D341Med (cell line): ENCODE measurements at regions not wholly inside any gene's neighbourhood (a gene's known extent, or its start where the extent isn't known, plus 50 kb on each side); places are given as distances from the start of the nearest gene placed in this dataset.

ENCODE experiments used
- DNase-seq: peaks from one replicate; pipeline ENCODE4 v3.0.0; 2012; ENCODE audit warnings: low spot score

DNA sequence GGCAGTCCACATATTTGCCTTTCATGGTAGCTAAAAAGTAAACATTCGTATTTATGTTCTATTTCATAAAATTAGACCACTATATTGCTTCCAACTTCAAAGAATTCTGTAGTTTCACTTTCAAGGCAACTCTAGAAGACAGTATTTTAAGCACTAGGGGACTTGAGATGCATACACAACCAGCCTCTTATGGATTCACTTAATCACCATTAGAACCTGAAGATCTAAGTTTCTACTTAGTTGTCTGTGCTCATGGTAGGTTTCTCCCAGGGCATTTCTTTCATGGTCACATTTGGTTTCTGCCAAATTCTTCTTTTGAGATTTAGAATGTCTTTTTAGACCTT is 209.9 kb upstream of the HCCS start:
- no peak for DNase-seq

DNA sequence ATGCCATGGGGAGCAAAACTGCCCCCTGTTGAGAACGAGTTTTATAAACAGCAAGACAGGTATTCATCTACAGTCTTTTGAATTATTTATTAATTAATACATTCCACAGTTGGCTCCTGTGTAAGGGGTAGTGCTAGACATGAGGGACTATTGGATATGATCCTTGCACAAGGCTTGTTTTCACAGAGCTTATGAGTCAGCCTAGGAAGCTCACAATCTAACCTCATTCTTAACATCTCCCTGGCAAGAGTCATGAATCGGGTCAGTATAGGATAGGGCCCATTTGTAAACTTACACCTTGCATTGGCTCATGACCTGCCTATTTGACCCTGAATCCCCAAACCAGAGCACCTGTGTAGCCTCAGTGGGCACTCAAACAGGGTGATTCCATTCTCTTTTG is 209.1 kb upstream of the HCCS start:
- DNase-seq, result no peak

DNA sequence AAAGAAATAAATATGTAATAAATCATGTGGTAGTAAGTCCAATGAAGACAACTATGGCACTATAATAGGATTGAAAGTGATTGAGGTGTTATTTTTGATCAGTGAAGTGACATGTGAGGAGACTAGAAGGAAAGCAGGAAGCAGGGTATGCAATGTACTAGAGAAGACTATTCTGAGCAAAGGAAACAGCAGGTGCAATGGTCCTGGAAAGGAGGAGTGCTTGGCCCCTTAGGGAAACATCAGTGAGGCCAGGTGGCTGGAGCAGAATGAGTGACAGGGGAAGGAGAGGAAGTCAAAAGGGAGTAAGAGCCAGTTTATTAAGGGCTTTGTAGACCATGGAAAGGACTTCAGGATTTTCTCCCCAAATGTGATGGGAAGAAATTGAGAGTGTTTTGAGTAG is 207.6 kb upstream of the HCCS start:
- no peak for DNase-seq

DNA sequence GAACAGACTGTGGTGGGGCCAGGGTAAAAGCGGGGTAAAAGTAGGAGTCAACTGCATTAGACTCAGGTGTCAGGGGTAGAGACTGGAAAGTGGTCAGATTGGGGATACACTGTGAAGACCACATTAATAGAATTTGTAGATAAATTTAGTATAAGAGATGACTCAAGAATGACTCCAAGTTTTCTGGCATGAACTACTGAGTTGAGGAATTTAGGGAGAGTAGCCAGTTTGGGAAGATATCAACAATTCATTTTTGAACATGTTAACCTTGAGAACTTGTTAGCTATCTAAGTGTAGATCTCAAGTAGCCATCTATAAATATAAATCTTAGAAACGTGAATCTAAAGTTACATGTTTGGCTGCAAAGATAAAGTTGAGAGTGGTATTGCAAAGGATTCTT is 206.9 kb upstream of the HCCS start:
- no peak for DNase-seq

DNA sequence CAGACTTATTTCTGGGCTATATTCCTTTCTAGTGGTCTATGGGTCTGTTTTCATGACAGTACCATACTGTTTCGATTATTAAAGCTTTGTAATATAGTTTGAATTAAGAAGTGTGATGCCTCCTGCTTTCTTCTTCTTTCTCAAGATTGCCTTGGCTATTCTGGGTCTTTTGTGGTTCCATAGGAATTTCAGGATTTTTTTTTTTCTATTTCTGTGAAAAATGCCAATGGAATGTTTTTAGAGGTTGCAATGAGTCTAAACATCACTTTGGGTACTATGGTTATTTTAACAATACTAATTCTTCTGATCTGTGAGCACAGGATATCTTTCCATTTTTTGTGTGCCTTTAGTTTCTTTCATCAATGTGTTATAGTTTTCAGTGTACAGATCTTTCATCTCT is 204.3 kb upstream of the HCCS start:
- DNase-seq, result no peak

DNA sequence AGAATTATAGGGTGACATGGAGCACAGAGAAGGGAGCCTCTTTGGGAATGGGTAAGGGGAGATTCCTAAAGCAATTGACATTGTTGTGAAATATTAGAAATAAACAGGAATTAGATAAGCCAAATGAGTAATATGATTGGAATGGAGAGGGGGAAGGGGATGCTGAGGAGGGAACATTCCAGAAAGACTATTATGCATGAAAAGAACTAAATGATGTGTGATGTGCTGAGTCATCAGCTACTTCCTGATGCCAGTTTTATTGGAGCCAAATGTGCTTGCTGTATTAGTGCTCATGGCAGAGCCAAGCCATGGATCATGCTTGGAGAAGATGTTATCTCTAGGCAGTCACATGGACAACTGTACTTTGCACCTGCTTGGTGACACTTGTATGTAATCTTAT is 189.0 kb upstream of the HCCS start:
- no peak for DNase-seq

DNA sequence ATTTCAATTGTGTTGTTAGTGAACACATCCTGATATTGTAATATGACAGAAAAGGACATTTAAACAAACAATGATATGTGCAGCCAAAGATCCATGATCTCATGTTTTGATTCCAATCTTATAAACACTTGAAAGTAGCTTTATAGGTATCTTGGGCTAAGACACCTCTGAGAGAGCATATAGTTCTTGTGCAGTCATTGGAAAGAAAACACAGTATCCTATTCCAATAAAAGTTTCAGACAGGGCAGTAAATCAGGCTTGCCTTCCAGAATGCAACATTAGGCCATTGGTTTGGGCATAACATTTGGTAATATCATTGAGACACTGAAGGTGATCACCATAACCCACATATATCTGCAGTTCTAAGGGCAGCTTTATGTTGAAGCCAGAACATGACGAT is 188.3 kb upstream of the HCCS start:
- no peak for DNase-seq

DNA sequence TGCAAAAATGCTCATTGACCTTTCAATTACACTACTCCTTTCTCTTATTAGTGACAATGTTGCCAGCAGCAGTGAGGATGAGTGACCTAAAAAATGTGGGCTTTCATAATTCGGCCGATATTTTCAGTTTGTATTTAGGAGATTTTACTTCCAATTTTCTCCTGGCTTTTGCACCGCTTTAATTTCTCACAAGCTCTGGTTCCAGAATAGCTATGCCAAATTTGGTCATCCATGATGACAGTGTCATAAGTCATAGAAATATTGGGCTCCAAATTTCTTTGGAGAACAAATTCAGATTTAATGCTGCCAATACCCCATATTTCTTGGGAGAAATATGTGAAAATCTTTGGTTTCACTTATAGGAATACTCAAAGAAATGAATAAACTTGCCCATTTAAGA is 187.7 kb upstream of the HCCS start:
- no peak for DNase-seq

DNA sequence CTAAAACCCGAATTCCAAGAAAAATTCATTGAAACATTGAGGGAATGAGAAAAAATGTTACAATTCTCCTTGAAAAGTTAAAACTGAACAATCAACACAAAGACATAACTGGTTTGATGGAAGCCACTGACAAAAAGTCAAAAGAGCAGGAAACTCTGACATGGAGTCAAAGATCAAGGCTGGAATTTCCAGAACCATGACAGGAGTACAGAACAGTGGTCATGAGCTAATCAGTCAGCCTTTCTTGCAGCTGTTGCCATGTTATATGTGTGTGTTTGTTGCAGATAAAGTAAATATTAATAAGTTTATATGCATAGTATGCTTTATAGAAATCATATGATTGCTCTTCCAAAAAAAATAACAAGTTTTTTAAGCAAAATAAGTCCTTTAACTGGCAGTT is 184.7 kb upstream of the HCCS start:
- DNase-seq, result no peak

DNA sequence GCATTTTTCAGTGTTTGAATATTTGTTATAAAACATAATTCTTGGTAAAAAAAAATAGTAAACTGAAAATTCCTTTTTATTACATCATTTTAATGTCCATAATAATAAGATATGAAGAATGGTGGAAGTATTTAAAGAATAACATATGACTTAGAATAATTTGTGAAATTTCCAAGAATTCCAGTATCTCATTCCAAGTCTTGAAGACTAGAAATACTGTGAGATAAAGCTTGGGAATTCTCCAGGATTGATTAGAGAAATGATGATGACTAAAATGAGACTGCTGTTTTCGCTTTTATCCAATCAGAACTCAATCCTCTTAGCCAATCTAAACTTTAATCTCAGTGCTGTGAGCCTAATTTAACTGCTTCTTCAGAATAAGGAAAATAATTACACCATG is 184.2 kb upstream of the HCCS start:
- no peak for DNase-seq

DNA sequence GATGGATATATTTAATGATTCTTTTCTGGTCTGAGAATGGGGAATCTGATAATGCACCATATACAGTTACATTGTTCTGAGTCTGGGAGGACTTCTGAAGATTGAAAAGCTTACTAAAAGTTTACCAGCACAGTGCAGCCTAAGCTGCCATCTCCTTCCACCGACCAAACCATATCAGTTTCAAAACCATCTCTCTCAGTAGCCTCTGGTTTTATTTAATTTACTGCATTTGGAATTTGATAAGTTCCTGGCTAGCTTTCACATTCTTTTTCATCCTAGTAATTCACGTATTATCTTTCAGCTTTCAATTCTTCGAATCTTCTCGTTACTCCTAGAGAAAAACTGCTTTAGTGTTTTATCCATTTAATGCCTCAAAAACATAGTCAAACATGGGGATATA is 181.4 kb upstream of the HCCS start:
- no peak for DNase-seq

DNA sequence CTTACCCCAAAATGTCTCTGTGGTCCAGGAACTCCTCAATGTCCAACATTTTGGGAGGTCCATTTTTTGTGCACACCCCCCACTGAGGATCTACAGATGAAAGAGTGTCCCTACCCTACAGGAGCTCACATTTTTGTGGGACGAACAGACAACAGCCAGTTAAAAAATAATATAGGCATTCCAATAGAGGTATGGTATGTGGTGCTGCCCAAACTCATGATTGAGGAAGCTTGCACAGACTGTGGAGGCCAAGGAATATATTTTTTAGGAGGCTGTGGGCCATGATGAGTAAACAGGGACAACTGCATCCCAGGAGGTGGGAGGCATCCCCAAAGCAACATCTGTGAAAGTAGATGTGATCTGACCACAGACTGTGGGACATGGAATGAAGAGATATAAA is 181.0 kb upstream of the HCCS start:
- DNase-seq, result no peak

DNA sequence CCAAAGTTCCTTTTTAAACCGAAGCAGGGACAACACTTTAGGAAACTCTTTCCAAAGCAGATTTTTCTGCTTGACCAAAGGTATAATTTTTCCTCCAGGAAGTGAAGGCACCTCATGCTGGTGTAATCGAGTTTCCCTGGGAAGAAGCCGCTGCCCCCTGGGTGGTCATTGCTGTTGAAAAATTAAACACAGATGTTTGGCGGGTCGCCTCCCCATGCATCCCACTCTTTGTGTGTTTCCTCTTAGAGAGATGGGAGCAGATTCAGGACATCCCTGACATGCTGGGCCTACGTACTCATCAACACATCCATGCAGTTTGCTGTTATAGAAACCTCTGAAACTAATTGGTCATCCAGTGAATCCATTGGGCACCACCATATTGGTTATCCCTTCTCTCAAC is 179.2 kb upstream of the HCCS start:
- DNase-seq, result no peak

DNA sequence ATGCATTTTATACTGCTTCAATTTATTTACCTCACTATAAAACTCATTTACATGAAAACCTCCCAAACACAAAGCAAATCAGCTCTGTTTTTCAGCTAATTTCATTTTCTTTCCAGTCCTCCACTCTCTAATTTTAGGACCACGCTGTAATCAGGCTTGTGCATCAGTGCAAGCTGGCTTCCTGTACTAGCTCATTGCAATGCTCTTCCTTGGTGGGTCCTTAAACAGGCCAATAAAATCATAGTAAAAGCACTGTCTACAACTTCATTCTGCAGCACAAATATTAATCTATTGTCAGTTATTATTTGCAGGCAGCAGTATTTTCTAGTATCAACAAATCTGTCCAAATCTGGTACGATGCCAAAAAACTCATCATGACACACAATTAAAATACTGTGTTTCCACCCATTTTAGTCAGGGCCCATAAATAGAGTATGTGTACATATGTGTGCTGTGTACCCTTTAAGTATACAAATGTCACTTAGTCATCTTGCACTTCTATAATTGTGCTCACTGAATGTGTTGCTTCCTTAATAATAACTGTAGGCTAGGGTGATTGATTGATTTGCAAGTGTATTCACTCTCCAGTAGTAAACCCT is 178.2 kb upstream of the HCCS start:
- no peak for DNase-seq

DNA sequence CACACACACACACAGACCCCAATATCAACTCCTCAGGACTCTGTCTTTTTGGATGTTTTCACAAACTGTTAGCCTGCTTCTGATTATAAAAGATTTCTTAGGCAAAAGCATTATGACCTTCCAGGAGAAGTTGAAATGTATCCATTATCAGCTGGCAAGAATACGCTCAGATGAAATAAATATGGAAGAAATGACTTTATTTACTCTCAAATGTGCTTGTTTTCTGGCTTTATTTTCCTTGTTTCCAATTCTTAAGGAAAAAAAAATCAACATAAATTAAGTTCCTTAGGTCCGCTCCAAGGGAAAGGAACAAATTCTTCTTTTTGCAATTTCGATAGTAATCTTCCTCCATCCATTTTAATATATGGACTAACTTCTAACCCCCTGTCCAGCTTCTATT is 175.6 kb upstream of the HCCS start:
- no peak for DNase-seq

DNA sequence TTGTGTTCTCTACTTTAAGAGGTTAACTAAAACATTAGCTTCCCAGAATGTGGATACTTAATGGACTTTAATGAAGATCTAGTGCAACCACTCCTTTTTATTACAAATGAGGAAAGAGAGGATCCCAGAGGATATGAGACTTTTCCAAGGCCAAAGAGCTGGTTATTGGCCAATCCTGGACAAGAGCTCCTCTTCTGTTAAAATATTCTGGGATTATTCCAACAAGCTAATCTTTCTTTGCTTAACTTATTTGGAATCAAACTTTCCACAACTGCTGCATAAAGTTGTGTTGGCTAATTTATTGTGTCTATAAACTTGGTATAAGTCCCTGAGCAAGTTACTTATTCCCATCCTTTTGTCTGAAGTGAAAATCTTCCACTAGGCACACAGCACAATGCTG is 174.2 kb upstream of the HCCS start:
- DNase-seq, result no peak

DNA sequence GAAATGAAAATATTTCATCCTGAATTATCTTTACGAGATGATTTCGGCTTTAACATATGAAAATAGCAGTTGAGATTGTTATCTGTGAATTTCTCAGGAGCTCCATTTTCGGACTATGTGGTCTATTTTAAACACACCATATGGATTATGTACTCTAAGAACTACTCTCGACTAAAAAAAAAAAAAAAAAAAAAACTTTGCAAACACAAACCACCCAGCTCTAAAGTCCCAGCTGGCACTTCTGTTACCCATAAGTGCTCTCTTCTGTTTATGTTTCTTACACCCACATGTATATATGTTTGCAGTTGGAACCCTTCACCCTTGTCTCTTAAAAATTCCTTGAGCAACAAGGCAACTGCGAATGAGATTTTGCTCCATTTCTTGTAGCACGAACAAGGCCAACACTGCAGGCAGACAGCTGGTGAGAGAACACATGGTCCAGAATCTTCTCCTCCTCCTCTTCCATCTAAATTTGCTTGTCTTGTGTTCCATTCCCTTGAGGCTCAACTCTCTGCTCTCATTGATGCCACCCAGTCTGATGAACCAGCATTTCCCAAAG is 172.7 kb upstream of the HCCS start:
- DNase-seq, result no peak

DNA sequence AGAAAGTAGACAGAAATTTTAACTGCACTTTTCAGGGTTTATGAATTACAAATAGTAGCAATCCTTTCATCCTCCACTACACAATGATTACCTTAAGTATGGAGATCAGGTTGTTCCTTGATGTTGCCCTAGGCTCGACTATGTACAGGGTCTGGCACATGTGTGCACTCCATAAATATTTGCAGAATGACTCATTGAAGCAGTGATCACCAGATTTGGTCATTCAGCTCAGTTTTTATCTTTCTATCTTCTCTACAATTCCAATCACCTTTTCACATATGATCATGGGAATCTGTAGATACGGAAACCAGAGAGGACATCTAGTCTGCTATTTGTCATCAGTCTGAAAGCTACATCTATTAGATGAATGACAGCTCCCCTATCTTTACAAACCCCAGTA is 171.7 kb upstream of the HCCS start:
- DNase-seq, result no peak

DNA sequence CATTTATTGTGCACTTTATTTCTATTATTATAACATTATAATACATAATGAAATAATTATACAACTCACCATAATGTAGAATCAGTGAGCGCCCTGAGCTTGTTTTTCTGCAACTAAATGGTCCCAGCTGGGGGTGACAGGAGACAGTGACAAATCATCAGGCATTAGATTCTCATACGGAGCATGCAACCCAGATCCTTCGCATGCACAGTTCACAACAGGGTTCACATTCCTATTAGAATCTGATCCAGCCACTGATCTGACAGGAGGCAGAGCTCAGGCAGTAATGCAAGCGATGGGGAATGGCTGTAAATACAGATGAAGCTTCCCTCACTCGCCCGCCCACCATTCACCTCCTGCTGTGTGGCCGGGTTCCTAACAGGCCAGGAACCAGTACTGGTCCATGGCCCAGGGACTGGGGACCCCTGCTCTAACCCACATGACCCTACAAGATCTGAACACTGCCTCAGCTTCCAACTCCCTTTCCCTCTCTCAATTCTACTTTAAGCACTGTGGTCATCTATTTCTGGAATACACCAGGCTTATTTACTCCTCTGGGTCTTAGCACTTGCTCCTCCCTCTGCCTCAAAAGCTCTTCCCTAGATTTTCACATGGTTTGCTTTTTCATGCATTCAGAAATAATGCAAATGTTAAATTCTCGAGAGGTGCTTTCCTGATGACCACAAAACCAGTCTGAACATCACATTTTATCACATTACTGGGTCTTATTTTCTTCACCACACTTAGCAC is 166.8 kb upstream of the HCCS start:
- DNase-seq, result no peak

DNA sequence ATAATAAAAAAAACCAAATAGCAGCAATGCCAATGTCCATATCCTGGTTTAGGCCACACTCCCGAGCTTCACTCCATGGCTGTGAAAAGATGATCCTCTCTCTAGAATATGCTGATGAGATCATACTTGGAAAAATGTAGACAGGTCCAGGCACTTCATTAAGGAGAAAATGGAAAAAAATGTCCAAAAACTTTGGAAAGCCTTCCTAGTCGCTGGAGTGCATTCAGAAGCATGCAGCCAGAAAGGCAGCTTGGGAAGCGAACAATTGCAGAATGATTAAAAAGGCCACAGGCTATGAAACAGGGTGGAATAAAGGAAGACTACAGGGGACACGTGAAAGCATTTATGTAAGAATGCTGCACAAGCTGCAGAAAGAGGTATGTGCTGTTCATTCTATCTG is 165.6 kb upstream of the HCCS start:
- no peak for DNase-seq

DNA sequence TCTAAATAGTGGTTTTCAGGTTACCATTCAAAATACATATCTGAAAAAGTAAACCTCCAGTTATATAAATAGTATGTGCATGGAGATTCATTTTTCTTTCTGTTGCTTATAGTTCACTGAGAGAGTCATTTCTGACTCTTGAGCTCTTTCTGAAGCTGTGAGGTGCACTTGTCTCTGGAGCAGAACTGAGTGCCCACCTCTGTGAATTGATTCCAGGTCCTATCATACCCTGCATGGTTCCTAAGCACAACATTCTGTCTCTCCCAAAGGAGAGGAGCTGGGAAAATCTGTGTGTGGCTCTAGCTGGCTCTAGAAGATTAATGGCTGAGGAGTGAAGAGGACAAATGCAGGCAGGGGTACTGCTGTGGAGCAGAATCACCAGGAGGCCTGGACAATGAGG is 161.6 kb upstream of the HCCS start:
- no peak for DNase-seq

DNA sequence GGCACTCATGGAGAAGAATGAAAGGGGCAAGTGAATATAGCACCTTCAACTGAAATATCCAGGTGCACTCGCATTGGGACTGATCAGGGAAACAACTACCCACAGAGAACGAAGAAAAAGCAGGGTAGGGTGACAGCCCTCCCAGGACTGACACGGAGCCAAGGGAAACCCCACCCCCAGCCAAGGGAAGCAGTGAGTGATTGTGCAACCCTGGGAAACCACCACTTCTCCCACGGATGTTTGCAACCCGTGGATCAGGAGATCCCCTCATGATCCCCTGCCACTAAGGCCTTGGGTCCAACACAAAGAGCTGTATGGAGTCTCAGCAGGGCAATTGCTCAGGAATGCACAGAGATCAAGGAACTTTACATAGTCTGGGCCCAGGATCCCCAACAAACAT is 158.5 kb upstream of the HCCS start:
- no peak for DNase-seq

DNA sequence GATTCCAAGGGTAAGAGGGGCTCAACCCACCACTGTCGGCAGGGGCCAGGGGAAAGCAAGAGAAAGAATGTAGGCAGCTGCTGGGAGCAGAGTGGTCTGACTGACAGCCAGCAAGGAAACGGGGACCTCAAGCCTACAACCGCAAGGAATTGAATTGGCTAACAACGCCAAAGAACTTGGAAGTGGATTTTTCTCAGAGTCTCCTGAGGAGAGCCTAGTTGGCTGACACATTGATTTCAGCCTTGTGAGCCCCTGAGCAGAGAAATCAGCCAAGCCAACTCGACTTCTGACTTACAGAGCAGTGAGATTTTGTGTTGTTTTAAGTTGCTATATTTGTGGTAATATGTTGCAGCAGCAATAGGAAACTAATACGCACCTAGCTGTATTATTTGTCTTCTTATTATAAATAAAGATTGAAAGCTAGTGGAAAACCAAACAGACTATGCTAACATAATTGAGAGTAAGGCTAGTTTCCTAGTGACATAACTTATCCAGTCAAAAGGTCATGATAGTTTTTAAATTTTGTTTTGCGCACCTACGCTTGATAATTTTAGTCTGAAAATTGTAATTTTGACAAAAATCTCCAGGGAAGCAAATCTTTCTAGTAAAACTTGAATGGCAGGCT is 145.8 kb upstream of the HCCS start:
- DNase-seq, result no peak

DNA sequence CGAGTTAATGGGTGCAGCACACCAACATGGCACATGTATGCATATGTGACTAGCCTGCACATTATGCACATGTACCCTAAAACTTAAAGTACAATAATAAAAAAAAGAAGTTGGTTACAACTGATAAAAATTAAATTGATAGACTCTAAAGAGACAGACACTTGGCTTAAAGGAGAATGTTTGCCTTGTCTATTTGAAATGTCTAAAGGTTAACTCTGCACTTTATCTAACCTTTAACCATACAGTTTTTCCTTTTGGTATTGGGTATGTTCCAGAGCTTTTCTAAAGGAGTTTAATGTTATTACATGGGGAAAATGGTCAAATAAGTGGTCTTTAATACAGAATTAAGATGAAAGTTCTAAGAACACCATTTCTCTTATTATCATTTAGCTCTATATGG is 145.1 kb upstream of the HCCS start:
- no peak for DNase-seq
